Caco-2 (cell line): ENCODE measurements at regions not wholly inside any gene's neighbourhood (a gene's known extent, or its start where the extent isn't known, plus 50 kb on each side); places are given as distances from the start of the nearest gene placed in this dataset.

ENCODE experiments used
- BruUV-seq: library from RNA; stranded (reverse); fragments of 400-500 nt; replicated peaks from 2 replicates; lab custom pipeline; 2021; lab: Mats Ljungman, UMichigan
- CTCF ChIA-PET: fragments of 300-600 bp; sonication (Branson Sonifier 250); formaldehyde crosslinking; loops from one replicate; lab custom pipeline; 2022; ENCODE audit warnings: antibody characterized with exemption; lab: Charles Lee
- POLR2A ChIA-PET: fragments of 300-600 bp; sonication (Branson Sonifier 250); formaldehyde crosslinking; loops from one replicate; lab custom pipeline; 2022; ENCODE audit warnings: antibody characterized with exemption; lab: Charles Lee
- DNase-seq, 2 experiments: peaks; one replicate each; pipeline versions ENCODE4 v3.0.0 to v3.0.0-alpha.2; 2020 to 2022
- H3K27me3 ChIP-seq: replicated peaks from 2 replicates; pipeline ENCODE4 v1.6.0; 2011; ENCODE audit warnings: low read length; ENCODE audit not compliant: control insufficient read depth, insufficient read depth
- H3K36me3 ChIP-seq: 2 replicates; pipeline ENCODE4 v1.5.1; 2011; ENCODE audit warnings: low read length; ENCODE audit not compliant: control insufficient read depth, insufficient read depth
- H3K4me1 ChIP-seq: fragments of 250-450 bp; sonication (Bioruptor Pico); 2 replicates; pipeline ENCODE4 v1.5.1; 2020; ENCODE audit warnings: mild to moderate bottlenecking
- H3K4me3 ChIP-seq: 2 replicates; pipeline ENCODE4 v1.5.1; 2011; ENCODE audit warnings: low read depth, mild to moderate bottlenecking, control low read depth, low read length
- H3K9me3 ChIP-seq: fragments of 250-450 bp; sonication (Bioruptor Pico); 2 replicates; pipeline ENCODE4 v1.5.1; 2020; ENCODE audit warnings: mild to moderate bottlenecking, moderate library complexity
- H3K27ac Mint-ChIP-seq: one replicate; pipeline ENCODE4 v1.8.0; 2022; ENCODE audit warnings: mixed read lengths; ENCODE audit not compliant: unreplicated experiment
- H3K27me3 Mint-ChIP-seq: one replicate; pipeline ENCODE4 v1.8.0; 2022; ENCODE audit warnings: mixed read lengths; ENCODE audit not compliant: insufficient read depth, unreplicated experiment
- H3K36me3 Mint-ChIP-seq: one replicate; pipeline ENCODE4 v1.8.0; 2022; ENCODE audit warnings: mild to moderate bottlenecking, mixed read lengths; ENCODE audit not compliant: insufficient read depth, unreplicated experiment
- H3K4me1 Mint-ChIP-seq: one replicate; pipeline ENCODE4 v1.8.0; 2022; ENCODE audit warnings: low read depth, mixed read lengths; ENCODE audit not compliant: unreplicated experiment
- H3K4me3 Mint-ChIP-seq: one replicate; pipeline ENCODE4 v1.8.0; 2022; ENCODE audit warnings: mild to moderate bottlenecking, moderate library complexity, mixed read lengths; ENCODE audit not compliant: unreplicated experiment
- H3K9me3 Mint-ChIP-seq: one replicate; pipeline ENCODE4 v1.8.0; 2022; ENCODE audit warnings: mixed read lengths; ENCODE audit not compliant: unreplicated experiment
- intact Hi-C: fragments of 100-400 bp; cut with micrococcal nuclease; formaldehyde crosslinking; loops from one replicate; pipeline ENCODE4 v1.10.0; 2022; ENCODE audit not compliant: unreplicated experiment
- TF ChIP-seq, protein P1 (sequence below), 2 experiments: fragments of 200-600 bp in 1 of 2; IDR thresholded peaks; 1 replicate in 1 of 2; 2 replicates in 1 of 2; pipeline versions ENCODE4 v1.5.1 to v1.8.0; 2011 to 2022; ENCODE audit warnings: antibody characterized with exemption in 1 of 2, control low read depth in 1 of 2, inconsistent platforms in 1 of 2, low read depth in 1 of 2, low read length in 1 of 2, mild to moderate bottlenecking in 1 of 2, moderate library complexity in 1 of 2; ENCODE audit not compliant: insufficient read depth in 1 of 2, severe bottlenecking in 1 of 2, unreplicated experiment in 1 of 2

- no peaks in the 10 kb centered on the region for H3K9me3 Mint-ChIP-seq
- DNase-seq, result no peak
- no peaks in the 10 kb centered on the region for H3K4me1 ChIP-seq
- H3K27me3 ChIP-seq, result no peaks in the 10 kb centered on the region
- TF ChIP-seq, protein P1, sequence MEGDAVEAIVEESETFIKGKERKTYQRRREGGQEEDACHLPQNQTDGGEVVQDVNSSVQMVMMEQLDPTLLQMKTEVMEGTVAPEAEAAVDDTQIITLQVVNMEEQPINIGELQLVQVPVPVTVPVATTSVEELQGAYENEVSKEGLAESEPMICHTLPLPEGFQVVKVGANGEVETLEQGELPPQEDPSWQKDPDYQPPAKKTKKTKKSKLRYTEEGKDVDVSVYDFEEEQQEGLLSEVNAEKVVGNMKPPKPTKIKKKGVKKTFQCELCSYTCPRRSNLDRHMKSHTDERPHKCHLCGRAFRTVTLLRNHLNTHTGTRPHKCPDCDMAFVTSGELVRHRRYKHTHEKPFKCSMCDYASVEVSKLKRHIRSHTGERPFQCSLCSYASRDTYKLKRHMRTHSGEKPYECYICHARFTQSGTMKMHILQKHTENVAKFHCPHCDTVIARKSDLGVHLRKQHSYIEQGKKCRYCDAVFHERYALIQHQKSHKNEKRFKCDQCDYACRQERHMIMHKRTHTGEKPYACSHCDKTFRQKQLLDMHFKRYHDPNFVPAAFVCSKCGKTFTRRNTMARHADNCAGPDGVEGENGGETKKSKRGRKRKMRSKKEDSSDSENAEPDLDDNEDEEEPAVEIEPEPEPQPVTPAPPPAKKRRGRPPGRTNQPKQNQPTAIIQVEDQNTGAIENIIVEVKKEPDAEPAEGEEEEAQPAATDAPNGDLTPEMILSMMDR (IDR thresholded peaks at IDR 0.05; ENCODE audit: insufficient read depth in 1 of 2, low read depth in 1 of 2, low read length in 1 of 2, severe bottlenecking in 1 of 2, unreplicated experiment in 1 of 2), result no peak
- no TSS peak for BruUV-seq
- no peaks in the 10 kb centered on the region for H3K36me3 ChIP-seq
- no peaks in the 10 kb centered on the region for H3K9me3 ChIP-seq
- ChIA-PET POLR2A (no interaction called here), CTCF (no interaction called here)
- no peak overlapping the region for H3K4me3 ChIP-seq
- intact Hi-C loops, result no loop called here
- no peaks in the 10 kb centered on the region for H3K36me3 Mint-ChIP-seq
- H3K4me3 Mint-ChIP-seq, result no peak overlapping the region
- H3K4me1 Mint-ChIP-seq, result no peaks in the 10 kb centered on the region
- H3K27ac Mint-ChIP-seq, result no peak overlapping the region
- peaks cover 2% of the 10 kb centered on the region for H3K27me3 Mint-ChIP-seq
Measured at GRCh38 chr1:96074422-96074821, 647.2 kb upstream of the PTBP2 start.

GRCh38 chr1:96074876-96075577 is 646.6 kb upstream of the PTBP2 start:
- ChIA-PET CTCF (no interaction called here), POLR2A (no interaction called here)
- Mint-ChIP-seq H3K36me3 (no peaks in the 10 kb centered on the region), H3K4me1 (no peaks in the 10 kb centered on the region), H3K4me3 (no peak overlapping the region), H3K9me3 (no peaks in the 10 kb centered on the region), H3K27ac (no peak overlapping the region), H3K27me3 (peaks cover 2% of the 10 kb centered on the region)
- DNase-seq, result no peak
- no peak overlapping the region for H3K4me3 ChIP-seq
- H3K27me3 ChIP-seq, result no peaks in the 10 kb centered on the region
- TF ChIP-seq, protein P1 (IDR thresholded peaks at IDR 0.05; ENCODE audit: insufficient read depth in 1 of 2, low read depth in 1 of 2, low read length in 1 of 2, severe bottlenecking in 1 of 2, unreplicated experiment in 1 of 2), result no peak
- H3K4me1 ChIP-seq, result no peaks in the 10 kb centered on the region
- H3K9me3 ChIP-seq, result no peaks in the 10 kb centered on the region
- BruUV-seq, result no TSS peak
- H3K36me3 ChIP-seq, result no peaks in the 10 kb centered on the region
- intact Hi-C loops, result no loop called here

DNA sequence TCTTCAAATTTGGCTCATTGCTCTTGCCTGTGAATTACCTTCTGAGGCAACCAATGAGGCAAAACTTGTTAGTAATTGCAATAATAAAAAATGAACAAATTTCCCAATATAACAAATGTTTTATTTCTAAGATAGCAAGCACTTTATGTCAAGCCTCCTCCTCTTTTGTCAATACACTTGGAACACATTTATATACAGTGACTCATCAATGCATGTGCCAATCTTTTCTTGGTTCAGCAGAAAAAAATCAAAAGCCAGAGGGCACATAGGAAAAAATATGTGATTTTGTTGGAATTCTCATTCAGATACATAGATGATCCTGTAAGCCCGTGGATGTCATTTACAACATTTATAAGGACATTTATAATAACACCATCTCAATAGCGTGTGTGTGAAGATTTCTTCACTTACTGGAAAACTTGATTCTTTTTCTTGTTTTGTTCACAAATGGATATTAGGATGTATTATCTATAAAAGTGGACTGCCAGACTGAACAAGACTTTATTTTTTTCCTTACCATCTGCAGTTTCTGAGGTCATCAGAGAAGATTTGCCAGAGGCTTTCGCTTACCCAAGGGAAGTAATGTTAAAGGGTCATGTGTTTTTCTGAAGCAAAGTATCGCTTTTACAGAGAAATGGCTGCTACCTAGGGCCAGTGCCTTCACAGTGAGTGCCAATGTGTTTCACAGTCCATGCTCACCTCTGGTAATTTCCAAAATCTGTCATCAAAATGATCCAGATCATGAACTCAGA is 645.7 kb upstream of the PTBP2 start:
- no peak for DNase-seq
- peaks cover 4% of the 10 kb centered on the region for H3K27me3 Mint-ChIP-seq
- no peaks in the 10 kb centered on the region for H3K9me3 Mint-ChIP-seq
- ChIA-PET POLR2A (no interaction called here), CTCF (no interaction called here)
- no TSS peak for BruUV-seq
- no peak overlapping the region for H3K4me3 Mint-ChIP-seq
- no peak overlapping the region for H3K4me3 ChIP-seq
- H3K27me3 ChIP-seq, result no peaks in the 10 kb centered on the region
- H3K36me3 ChIP-seq, result no peaks in the 10 kb centered on the region
- TF ChIP-seq, protein P1 (IDR thresholded peaks at IDR 0.05; ENCODE audit: insufficient read depth in 1 of 2, low read depth in 1 of 2, low read length in 1 of 2, severe bottlenecking in 1 of 2, unreplicated experiment in 1 of 2), result no peak
- H3K9me3 ChIP-seq, result no peaks in the 10 kb centered on the region
- H3K36me3 Mint-ChIP-seq, result no peaks in the 10 kb centered on the region
- no peaks in the 10 kb centered on the region for H3K4me1 Mint-ChIP-seq
- no peak overlapping the region for H3K27ac Mint-ChIP-seq
- no peaks in the 10 kb centered on the region for H3K4me1 ChIP-seq
- intact Hi-C loops, result no loop called here
